Hematopoietic multipotent progenitor cell treated with erythropoietin and hydrocortisone succinate and interleukin-3 and kit ligand, for 17 days (in vitro differentiated cells): ENCODE measurements at regions not wholly inside any gene's neighbourhood (a gene's known extent, or its start where the extent isn't known, plus 50 kb on each side); places are given as distances from the start of the nearest gene placed in this dataset.
"Not testable (repeated sequence)": the region's sequence is repeated elsewhere in the genome, so short reads cannot be mapped to it uniquely, and the experiment has no call there.

Experiments
- DNase-seq: peaks from one replicate; pipeline ENCODE4 v3.0.0-alpha.2; 2015; ENCODE audit warnings: low spot score

GRCh38 chr15:38745126-38745525, 180.5 kb upstream of the RASGRP1 start:
- no peak for DNase-seq

GRCh38 chr15:38745626-38746025, 181.0 kb upstream of the RASGRP1 start:
- no peak for DNase-seq

- DNase-seq: no peak
These were observed 181.6 kb upstream of the RASGRP1 start for GRCh38 chr15:38746211-38746610.

GRCh38 chr15:38748710-38749109, 184.1 kb upstream of the RASGRP1 start:
- DNase-seq: no peak

- no peak for DNase-seq
These were observed 186.2 kb upstream of the RASGRP1 start for GRCh38 chr15:38750786-38751185.

- DNase-seq: no peak
These were observed 191.1 kb upstream of the RASGRP1 start for GRCh38 chr15:38755718-38756117.

GRCh38 chr15:38756441-38756840, 191.8 kb upstream of the RASGRP1 start:
- DNase-seq: no peak

DNA sequence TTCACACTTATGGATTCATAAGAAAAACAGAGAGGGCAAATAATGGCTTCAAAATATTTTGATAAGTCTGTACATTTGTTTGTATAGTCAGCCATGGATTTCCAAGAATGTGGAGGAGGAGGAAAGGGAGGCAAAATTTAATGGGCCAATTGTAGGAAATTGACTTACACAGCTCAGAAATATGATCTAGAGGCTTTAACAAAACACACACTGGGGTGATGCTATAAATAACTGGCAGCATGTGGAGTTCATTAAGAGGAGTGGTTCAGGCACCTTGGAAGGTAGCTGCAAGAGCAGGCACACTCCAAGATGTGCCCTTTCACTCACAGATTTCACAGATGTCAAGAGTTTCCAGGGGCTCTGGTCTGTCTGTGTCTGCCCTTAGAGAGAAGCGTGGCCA, 193.4 kb upstream of the RASGRP1 start:
- DNase-seq: no peak

DNA sequence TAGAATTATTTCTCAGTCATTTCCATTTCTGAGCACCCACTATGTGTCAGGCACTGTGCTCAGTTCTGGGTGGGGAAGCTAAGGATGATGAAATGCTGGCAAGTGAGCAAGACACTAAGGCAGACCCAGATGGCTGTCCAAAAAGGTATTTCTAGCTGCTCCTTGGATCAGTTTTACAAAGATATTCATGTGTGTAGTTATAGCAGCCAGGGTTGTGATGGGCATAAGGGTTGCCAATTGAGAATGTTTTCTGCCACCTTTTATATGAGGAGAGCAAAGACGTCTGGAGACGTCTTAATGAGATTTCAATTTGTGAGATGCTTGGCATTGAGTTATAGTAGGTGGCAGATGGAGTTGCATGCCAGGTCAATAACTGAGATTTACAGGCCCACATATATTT, 197.1 kb upstream of the RASGRP1 start:
- DNase-seq: no peak

DNA sequence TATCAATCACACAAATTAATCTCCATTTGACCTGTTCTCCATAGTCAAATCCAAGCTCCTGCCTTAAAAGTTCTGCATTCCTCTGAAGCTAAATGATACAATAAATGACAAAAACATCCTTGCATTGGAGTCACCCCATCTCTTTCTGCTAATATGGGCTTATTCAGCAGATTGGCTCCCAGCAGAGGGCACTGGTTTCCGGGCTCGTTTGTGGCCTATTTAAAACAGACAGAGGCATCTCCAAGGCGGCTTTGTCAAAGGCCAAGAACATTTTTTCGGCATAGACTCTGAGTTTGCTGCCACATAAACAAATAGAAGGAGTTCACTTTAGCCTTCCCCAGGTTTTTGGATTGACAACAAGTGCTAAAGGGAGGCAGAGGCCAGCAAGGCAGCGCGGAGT, 204.4 kb upstream of the RASGRP1 start:
- no peak for DNase-seq

DNA sequence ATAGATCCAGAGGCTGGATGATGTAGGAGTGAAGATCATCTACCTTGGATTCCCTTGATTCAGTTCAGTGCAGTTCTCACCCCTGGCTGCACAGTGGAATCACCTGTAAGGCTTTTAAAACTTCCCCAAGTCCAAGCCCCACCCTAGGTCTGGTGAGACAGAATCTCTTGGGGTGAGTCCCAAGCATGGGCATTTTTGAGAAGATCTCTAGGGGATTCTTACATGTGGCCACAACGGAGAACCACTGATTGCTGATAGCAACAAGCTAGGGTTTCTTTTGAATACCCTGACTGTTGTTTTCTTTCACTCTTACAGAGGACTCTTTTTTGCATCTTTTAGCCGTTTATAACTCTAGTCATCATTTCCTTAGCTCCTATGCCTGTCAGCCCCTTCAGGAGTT, 204.9 kb upstream of the RASGRP1 start:
- DNase-seq: no peak

DNA sequence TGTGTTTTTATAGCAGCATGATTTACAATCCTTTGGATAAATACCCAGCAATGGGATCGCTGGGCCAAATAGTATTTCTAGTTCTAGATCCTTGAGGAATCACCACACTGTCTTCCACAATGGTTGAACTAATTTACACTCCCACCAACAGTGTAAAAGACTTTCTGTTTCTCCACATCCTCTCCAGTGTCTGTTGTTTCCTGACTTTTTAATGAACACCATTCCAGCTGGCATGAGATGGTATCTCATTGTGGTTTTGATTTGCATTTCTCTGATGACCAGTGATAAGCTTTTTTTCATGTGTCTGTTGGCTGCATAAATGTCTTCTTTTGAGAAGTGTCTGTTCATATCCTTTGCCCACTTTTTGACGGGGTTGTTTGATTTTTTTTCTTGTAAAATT, 209.5 kb upstream of the RASGRP1 start:
- not testable (repeated sequence) for DNase-seq

DNA sequence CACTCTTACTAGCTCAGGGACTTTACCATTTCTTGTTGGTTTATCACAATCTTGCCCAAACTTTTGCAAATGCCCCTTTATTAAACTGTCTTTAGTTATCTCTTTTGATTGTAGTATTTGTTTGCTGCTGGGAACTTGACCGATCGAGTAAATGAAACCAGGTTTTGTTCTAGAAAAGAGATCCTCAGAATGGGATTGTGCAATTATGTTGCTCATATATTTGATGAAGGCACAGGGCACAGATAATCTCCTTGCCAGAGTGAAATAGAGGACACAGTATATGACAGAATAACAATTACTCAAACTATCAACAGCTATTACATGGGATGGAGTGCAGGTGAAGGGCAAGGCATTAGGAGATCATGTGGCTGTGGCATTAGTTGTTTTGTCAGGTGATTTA, 216.6 kb upstream of the RASGRP1 start:
- DNase-seq: no peak

GRCh38 chr15:38782156-38782555, 217.5 kb upstream of the RASGRP1 start:
- DNase-seq: no peak

- DNase-seq: no peak
These were observed 224.3 kb upstream of the RASGRP1 start for GRCh38 chr15:38788918-38789317.

DNA sequence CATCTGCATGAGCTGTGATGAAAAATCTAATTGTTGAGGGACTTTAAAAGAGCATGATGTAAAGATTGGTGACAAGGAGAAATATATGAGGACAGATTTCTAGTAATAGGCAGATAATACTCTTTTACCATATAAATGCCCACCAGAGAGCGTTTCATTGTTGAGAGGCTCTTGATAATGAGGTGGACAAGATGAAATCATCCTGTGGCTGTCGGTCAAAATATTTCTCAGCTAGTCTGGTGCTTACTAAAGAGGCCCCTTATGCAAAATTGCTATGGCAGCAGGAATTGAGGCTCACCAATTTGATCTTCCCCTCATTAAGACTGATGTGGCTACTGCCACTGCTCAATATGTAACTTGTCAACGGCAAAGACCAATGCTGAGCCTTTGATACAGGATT, 225.0 kb upstream of the RASGRP1 start:
- no peak for DNase-seq

DNA sequence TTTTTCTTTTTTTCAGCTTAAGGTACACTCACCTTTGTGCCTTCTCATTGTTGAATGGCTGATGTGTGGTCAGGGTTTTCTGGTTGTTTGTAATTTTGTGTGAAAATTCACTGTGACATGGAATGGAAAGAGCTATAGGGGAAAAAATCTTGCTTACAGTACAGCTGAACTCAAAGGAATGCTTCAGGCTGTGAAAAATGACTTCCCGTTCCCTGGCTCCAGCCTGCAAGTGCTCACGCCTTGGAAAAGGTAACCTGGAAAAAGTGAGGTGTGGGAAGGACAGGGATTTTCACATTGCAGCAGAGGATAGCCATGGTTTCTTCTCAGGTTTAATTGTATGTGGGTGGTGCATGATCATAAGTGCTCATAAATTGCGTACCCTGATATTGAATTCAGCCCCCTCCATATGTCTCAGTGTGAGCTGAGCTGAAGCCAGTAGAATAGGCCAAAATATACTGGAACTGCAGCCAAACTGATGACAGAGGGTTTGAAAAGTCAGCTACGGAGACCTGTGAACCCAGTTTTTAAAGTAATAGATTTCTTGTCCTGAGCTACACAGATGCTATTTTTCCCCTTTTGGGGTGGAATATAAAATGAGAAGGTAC, 228.7 kb upstream of the RASGRP1 start:
- no peak for DNase-seq

DNA sequence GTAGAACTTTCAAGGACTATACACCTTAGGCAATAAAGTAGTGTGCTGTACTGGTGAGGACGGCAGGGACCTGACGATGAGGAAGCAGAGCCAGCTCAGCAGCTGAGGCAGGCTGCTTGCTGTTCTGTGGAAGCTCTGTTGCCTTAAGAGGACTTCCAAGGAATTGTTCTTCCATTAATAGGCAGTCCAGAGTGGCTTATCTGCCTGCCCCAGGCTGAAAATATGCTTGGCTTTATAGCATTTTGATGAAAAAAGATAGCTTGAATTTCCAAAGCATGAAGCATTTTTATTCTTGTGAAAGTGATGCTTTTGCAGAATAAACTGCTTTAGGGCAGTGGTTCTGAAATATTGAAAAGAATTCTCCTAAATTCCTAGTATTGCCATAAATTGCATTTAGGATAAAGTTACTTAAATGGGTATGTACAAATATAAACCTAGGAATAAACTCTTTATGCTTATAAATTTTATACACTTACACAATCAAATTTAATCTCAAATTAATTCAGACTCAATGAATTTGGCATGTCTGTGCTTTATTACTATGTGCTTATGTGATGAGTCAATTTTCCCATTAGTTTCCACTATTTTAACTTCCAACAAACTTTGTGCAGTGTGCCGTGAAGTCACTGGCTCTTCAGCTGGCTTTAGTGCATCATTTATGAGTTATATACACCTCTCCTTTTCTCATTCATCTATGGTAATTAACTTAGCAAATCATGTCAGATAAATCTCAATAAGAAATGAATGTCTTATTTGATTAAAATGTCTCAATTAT, 231.0 kb upstream of the RASGRP1 start:
- DNase-seq: no peak

DNA sequence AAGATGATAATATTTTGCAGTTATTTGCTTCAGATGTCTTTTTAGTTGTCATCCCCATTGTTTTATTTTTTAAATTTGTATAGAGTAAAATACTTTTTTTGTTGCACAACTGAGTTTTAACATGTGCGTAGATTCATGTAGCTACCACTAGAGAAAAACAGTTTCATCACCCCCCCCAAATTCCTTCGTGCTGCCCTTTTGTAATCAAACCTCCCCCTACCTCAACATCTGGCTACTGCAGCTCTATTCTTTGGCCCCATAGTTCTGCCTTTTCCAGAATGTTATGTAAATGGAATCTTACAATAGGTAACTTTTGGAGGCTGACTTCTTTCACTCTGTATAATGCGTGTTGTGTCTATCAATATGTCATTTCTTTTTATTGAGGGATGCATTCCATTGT, 232.0 kb upstream of the RASGRP1 start:
- DNase-seq: no peak

DNA sequence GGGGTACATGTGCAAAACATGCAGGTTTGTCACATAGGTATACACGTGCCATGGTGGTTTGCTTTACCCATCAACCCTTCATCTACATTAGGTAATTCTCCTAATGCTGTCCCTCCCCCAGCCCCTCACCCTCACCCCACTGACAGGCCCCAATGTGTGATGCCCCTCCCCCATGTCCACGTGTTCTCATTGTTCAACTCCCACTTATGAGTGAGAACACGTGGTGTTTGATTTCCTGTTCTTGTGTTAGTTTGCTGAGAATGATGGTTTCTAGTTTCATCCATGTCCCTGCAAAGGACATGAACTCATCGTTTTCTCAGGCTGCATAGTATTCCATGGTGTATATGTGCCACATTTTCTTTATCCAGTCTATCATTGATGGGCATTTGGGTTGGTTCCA, 232.9 kb upstream of the RASGRP1 start:
- not testable (repeated sequence) for DNase-seq

DNA sequence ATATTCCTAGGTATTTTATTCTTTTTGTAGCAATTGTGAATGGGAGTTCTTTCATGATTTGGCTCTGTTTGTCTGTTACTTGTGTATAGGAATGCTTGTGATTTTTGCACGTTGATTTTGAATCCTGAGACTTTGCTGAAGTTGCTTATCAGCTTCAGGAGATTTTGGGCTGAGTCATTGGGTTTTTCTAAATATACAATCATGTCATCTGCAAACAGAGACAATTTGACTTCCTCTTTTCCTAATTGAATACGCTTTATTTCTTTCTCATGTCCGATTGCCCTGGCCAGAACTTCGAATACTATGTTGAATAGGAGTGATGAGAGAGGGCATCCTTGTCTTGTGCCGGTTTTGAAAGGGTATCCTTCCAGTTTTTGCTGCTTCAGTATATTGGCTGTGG, 234.6 kb upstream of the RASGRP1 start:
- not testable (repeated sequence) for DNase-seq

GRCh38 chr15:38809621-38810020, 245.0 kb upstream of the RASGRP1 start:
- no peak for DNase-seq

DNA sequence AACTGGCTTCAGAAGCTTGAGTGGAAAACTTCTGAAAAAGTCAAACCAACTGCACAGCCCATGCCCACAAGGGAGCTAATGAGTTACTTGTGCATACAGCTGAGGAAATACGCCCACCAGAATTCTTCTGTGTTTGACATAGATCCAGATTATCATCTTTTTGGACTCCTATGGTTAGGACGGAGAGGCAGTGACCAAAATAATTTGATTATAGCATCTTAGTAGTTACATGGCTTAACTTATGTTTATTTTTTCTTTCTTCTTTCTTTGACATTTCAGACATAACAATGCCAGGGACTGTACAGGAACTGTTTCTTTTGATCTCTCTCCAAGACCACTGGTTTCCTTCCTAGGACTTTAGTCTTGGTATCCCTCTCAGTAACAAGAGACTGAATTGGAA, 246.1 kb upstream of the RASGRP1 start:
- DNase-seq: no peak

DNA sequence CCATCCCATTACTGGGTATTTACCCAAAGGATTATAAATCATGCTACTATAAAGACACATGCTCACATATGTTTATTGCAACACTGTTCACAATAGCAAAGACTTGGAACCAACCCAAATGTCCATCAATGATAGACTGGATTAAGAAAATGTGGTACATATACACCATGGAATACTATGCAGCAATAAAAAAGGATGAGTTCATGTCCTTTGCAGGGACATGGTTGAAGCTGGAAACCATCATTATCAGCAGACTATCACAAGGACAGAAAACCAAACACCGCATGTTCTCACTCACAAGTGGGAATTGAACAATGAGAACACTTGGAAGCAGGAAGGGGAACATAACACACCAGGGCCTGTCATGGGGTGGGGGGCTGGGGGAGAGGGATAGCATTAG, 249.6 kb upstream of the RASGRP1 start:
- not testable (repeated sequence) for DNase-seq
